Nephron progenitor cell (in vitro differentiated cells): ENCODE measurements at regions not wholly inside any gene's neighbourhood (a gene's known extent, or its start where the extent isn't known, plus 50 kb on each side); places are given as distances from the start of the nearest gene placed in this dataset.
"Not testable (repeated sequence)": the region's sequence is repeated elsewhere in the genome, so short reads cannot be mapped to it uniquely, and the experiment has no call there.

Experiments used
- DNase-seq: peaks from one replicate; pipeline ENCODE4 v3.0.0; 2021
- H3K27ac Mint-ChIP-seq: 2 replicates; pipeline ENCODE4 v1.8.0; 2021; ENCODE audit warnings: mild to moderate bottlenecking, moderate library complexity, mixed read lengths
- H3K27me3 Mint-ChIP-seq: 2 replicates; pipeline ENCODE4 v1.8.0; 2021; ENCODE audit warnings: mild to moderate bottlenecking, low read depth, mixed read lengths; ENCODE audit not compliant: poor library complexity
- H3K36me3 Mint-ChIP-seq: 2 replicates; pipeline ENCODE4 v1.8.0; 2021; ENCODE audit warnings: low read depth, mixed read lengths
- H3K4me1 Mint-ChIP-seq: 2 replicates; pipeline ENCODE4 v1.8.0; 2021; ENCODE audit warnings: mixed read lengths
- H3K4me3 Mint-ChIP-seq: 2 replicates; pipeline ENCODE4 v1.8.0; 2021; ENCODE audit warnings: mild to moderate bottlenecking, moderate library complexity, mixed read lengths
- H3K9me3 Mint-ChIP-seq: 2 replicates; pipeline ENCODE4 v1.8.0; 2021; ENCODE audit warnings: mild to moderate bottlenecking, moderate library complexity, mixed read lengths
- TF ChIP-seq, protein P1 (sequence below): fragments of 200-600 bp; sonication (generic); IDR thresholded peaks from 2 replicates; pipeline ENCODE4 v1.5.0; 2021; ENCODE audit warnings: antibody characterized with exemption

DNA sequence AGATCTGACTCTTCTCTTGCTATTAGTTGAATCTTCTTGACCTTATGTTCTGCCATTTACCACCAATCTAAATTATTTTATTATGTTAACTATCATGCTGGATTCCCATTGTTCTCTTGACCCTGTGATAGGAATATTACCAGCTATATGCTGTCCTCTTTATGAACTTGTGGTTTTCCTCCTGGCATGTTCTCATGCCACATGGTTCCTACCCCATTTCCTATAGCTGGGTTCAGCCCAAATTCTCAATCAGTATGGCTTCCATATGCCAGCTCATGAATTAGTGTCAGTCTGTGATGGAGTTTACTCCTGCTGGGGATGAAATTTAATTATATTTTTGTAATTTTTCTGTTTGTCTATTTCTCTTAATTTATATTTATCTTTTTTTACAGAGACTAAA, 430.5 kb downstream of the SMARCA1 start:
- no peak for DNase-seq
- no peaks in the 10 kb centered on the region for H3K36me3 Mint-ChIP-seq
- TF ChIP-seq, protein P1, sequence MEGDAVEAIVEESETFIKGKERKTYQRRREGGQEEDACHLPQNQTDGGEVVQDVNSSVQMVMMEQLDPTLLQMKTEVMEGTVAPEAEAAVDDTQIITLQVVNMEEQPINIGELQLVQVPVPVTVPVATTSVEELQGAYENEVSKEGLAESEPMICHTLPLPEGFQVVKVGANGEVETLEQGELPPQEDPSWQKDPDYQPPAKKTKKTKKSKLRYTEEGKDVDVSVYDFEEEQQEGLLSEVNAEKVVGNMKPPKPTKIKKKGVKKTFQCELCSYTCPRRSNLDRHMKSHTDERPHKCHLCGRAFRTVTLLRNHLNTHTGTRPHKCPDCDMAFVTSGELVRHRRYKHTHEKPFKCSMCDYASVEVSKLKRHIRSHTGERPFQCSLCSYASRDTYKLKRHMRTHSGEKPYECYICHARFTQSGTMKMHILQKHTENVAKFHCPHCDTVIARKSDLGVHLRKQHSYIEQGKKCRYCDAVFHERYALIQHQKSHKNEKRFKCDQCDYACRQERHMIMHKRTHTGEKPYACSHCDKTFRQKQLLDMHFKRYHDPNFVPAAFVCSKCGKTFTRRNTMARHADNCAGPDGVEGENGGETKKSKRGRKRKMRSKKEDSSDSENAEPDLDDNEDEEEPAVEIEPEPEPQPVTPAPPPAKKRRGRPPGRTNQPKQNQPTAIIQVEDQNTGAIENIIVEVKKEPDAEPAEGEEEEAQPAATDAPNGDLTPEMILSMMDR = no peak
- H3K4me1 Mint-ChIP-seq = peaks cover 9% of the 10 kb centered on the region
- no peak overlapping the region for H3K4me3 Mint-ChIP-seq
- H3K9me3 Mint-ChIP-seq = no peaks in the 10 kb centered on the region
- no peak overlapping the region for H3K27ac Mint-ChIP-seq
- H3K27me3 Mint-ChIP-seq = peaks cover 5% of the 10 kb centered on the region

DNA sequence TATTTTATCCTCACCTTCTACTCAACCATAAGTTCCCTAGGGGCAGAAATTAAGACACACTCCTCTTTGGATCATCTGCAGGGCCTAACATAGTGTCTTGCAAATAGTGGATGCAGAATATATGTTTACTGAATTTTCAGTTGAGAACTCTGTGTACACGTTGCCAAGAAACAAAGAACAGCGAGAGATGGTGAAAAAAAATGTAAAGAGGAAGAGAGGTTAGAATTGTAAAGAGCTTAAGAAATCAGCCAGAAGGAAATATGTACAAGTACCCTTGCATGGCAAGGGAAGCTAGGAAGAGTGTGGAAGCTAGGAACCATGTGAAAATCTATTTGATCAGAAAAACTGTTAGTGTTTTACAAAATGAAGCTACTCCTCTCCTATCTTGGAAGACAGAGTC, 431.0 kb downstream of the SMARCA1 start:
- Mint-ChIP-seq H3K27ac (no peak overlapping the region), H3K4me3 (no peak overlapping the region), H3K9me3 (no peaks in the 10 kb centered on the region), H3K4me1 (peaks cover 5% of the 10 kb centered on the region), H3K27me3 (peaks cover 5% of the 10 kb centered on the region), H3K36me3 (no peaks in the 10 kb centered on the region)
- TF ChIP-seq, protein P1 = no peak
- no peak for DNase-seq

DNA sequence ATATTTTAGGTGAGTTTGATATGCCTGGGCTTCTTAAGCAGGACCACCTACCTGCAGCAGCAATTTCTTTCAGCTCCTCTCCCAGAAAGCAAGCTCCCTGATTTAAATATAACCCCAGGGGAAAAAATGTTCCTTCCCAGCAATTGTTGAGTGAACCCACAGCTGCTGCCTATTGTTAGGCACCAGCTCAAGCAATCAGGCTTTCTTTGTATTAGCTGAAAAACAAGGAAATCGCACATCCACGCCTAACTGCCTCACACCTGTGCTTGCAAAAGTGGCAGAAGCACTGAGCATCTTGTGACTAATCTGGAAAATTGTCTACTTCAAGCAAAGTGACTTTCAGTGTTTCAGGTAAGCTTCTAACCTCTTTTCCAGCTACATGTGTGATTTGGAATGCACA, 432.2 kb downstream of the SMARCA1 start:
- Mint-ChIP-seq H3K27me3 (peaks cover 8% of the 10 kb centered on the region), H3K27ac (no peak overlapping the region), H3K9me3 (peaks cover 7% of the 10 kb centered on the region), H3K4me1 (peaks cover 5% of the 10 kb centered on the region), H3K36me3 (no peaks in the 10 kb centered on the region), H3K4me3 (no peak overlapping the region)
- TF ChIP-seq, protein P1 = no peak
- DNase-seq = no peak

DNA sequence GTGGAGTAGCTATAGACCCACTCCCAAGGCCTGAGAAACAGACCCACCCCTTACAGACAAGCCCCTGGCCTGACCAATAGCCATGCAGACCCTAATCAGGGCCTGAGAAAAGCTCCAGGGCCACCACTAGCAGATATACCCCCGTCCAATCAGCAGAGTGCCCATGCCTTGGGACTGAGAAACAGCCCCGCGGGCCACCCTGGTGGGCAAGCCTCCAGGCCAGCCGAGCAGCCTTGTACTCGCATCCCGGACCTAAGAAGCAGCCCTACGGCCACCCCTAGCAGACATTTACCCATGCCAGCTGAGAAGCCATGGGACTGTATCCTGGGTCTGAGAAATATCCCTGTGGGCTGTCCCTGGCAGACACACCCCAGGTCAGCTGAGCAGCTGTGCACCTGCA, 436.5 kb downstream of the SMARCA1 start:
- no peak overlapping the region for H3K27ac Mint-ChIP-seq
- no peaks in the 10 kb centered on the region for H3K4me1 Mint-ChIP-seq
- peaks cover 9% of the 10 kb centered on the region for H3K27me3 Mint-ChIP-seq
- no peak overlapping the region for H3K4me3 Mint-ChIP-seq
- H3K9me3 Mint-ChIP-seq = peaks cover 15% of the 10 kb centered on the region
- TF ChIP-seq, protein P1 = no peak
- peaks cover 5% of the 10 kb centered on the region for H3K36me3 Mint-ChIP-seq
- no peak for DNase-seq

DNA sequence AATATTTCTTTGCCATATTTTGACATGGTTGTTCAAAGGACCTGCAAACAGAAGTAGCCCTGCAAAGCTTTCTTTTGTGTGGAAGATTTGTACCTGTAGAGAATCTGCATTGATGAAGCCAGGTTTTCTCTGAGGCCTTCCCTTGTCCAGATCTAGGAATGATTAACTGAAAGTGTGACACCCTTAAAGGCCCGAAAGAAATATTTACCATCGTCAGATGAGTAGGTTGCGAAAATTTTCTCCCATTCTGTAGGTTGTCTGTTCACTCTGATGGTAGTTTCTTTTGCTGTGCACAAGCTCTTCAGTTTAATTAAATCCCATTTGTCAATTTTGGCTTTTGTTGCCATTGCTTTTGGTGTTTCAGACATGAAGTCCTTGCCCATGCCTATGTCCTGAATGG, 439.0 kb downstream of the SMARCA1 start:
- not testable (repeated sequence) for H3K4me3 Mint-ChIP-seq, H3K27me3 Mint-ChIP-seq, H3K36me3 Mint-ChIP-seq, H3K4me1 Mint-ChIP-seq, DNase-seq, H3K27ac Mint-ChIP-seq
- peaks cover 25% of the 10 kb centered on the region for H3K9me3 Mint-ChIP-seq

DNA sequence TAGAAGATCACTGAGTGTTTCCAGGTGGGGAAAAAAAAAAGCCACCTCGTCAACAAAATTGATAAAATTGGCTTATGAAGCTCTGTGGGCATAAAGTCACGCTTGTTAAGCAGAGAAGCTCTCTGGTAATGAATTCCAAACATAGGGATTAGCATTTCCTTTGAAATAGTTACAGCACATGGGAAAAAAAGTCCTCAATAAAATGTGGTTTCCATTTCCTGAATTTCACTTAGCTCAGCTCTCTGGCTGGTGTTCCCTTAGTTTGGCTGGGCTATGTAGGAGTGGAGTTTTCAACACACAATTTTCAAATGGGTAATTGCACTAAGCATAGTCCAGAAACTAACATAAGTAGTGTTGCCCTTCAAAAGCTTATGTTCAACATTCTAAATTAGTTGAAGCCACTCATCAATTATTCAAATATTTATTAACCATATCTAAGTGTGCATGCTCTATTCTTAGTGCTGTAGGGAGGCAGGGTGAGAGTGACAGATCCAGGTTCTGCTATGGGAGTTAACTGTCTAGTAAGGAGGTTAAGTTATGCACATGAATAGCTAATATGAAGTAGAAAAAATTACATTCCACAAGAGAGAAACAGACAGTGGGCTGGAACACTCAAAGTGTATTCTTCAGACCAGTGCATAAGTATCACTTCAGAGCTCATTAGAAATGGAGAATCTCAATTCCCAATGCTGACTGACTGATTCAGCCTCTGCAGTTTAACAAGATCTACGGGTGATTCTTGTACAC, 445.7 kb downstream of the SMARCA1 start:
- TF ChIP-seq, protein P1 = no peak
- Mint-ChIP-seq H3K9me3 (peaks cover 14% of the 10 kb centered on the region), H3K4me1 (peaks cover 18% of the 10 kb centered on the region), H3K4me3 (no peak overlapping the region), H3K36me3 (peaks cover 4% of the 10 kb centered on the region), H3K27ac (no peak overlapping the region), H3K27me3 (no peaks in the 10 kb centered on the region)
- DNase-seq = no peak
